Femur (tissue), 1 donor: ENCODE measurements at regions not wholly inside any gene's neighbourhood (a gene's known extent, or its start where the extent isn't known, plus 50 kb on each side); places are given as distances from the start of the nearest gene placed in this dataset.
A peak's percentile ranks its signal among the peaks of the same experiment; 100 is the strongest.

Experiments used
- DNase-seq: peaks from one replicate; pipeline ENCODE4 v3.0.0-alpha.2; 2017

DNA sequence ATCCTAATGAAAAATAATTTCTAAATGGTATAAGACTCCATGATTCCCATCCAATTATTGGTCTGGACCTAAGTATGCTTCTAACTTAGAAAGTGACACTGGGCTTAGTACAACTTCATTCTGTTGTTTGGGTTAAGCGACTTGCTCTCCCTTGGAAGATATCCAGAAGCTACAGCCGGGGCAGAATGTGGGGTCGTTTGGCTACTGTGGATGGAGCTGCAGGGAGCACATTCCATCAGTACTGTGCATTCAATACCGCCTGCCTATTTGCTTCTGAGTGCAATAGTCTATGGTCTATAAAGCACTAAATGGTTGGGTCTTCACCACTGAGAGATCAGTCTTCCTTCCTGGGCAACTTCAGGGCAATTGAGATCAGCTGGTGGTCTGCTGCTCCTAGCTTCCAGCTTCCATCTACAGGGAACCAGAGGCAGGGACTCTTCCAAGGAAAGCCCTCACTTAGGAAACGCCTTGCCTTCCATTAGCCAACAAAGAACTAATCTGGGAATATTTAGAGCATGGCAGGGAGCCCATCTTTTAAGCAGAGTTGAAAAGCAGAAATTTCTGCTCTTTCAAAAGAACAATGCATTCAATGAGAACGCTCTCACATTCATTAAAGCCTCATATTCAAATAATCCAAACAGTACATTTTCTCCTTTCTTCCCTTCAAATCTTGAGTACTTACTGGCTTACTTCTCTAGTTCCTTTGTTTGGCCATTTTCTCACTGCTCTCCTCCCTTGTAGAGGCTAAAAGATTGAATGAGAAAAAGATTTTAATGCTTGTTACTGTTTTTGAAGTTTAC, 1049.9 kb upstream of the TENM3 start:
- no peak for DNase-seq

DNA sequence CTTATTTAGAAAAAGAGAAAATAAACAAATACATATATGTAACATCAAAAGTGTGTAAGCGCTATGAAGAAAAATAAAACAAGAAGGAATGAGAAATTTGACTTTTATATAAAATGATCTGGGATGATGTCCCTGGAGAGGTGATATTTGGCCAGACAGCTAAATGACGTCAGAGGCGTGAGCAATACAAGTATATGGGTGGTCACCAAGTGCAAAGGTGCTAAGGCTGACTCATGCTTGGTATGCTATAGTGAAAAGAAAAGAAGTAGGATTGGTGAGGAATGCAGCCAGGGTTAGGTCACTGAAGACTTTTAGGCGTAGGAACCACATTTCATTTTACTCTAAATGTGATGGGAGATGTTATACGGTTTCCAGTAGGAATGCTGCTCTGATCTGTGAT, 1049.1 kb upstream of the TENM3 start:
- no peak for DNase-seq

DNA sequence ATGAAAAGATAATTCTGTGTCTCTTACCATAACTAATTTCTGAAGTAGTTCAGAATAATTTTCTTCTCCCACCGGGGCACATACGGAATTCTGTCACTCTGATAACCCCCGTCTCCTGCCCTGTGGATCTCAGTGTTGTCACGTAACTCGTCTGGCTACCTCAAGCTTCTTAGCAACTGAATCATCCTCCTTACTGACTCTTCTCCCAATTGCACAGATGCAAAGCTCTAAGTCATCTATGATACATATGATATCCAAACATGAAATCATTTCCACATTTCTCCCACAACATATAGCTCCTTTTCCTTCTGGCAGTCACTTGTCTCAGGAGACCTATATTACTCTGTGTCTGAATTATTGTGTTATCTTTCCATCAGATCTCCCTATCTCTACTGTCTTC, 1043.1 kb upstream of the TENM3 start:
- no peak for DNase-seq

DNA sequence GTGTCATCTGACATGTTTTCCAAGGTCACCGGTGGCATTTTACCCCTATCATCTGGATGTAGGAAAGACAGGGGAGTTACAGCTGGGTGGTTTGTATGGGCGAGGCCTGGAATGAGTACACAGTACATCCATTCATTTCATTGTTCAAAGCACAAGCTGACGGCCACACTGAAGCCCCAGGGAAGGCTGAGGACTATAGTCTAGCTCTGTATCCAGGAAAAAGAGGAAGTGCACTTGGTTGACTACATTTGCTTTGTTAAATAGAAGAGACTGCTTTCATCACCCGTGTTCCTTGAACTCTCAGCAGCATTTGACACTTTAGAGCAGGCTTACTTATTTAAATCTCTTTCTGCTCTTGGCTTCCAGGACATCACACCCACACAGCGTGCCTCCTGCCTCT, 1041.0 kb upstream of the TENM3 start:
- DNase-seq, result no peak

DNA sequence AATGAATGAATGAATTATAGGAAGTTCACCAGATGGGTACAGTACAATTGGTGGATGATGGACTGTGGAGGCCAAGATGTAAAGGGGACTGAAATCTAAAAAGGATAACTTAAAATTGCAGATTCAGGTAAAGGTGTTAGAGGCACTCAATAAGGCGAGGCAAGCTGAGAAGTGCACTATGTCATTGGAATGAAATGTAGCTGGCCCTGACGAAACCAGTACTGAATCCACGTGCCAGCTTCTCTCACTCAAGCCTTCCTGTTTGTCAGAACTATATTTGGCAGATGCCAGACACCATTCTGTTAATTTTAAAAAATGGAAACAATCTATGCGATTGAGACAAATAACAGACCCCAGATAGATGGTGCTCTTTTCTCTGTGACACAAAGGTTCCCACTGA, 1039.1 kb upstream of the TENM3 start:
- DNase-seq, result no peak

DNA sequence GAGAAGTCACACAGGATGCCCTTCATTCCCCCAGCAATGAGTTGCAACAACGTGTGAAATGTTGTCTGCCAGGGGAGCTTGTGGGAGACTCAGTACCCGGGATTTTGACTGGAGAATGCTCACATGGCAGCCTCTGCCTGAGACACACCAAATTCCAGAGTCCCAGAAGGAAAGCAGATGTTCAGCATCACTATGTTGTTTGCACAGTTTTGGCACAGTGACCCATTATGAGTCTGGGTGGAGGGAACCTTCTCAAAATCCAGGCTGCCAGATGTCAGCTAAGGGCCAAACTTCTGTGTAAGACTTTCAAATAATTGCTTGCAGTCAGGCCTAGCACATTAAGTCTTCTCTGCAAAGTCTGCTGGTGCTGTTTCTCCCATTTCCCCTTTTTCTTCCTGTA, 1029.7 kb upstream of the TENM3 start:
- DNase-seq, result peak; percentile 33

DNA sequence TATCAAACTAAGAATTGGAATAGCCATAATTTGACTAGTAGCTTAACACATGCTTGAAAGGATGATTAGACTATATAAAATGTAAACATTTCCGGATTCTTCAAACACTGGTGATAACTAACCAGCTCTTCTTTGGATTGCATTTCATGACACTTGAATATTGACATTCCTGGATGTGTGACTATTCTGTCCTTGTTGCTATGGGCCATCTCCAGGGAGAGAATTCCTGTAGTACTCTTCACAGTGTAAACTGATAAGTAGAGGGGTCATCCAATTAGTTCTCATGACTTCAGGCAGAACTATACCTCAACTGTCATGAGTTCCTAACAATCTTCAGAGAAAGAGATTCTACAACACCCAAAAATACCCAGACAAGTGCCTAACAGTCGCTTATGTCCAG, 1026.7 kb upstream of the TENM3 start:
- DNase-seq, result no peak

DNA sequence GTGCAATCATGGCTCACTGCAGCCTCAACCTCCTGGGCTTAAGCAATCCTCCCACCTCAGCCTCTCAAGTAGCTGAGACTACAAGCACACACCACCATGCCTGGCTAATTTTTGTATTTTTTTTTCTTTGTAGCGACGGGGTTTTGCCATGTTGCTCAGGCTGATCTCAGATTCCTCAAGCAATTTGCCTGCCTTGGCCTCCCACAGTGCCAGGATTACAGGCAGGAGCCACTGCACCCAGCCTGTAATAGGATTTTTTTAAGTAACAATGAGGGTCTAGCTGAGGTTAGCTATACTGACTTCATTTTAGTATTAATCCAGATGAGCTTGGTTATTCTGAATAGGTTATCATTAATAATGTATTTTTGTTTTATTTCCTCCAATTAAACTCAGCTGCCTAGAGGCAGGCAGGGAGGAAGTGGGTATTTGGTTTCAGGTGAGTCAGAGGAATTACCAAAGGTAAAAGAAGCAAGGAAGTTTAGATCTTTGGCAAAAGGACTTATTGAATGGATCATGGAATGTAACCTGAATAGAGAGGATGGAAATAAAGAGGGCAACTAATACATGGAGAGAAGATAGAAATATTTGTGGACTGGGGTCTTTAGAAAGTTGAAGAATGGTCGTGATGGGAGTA, 1023.3 kb upstream of the TENM3 start:
- no peak for DNase-seq

DNA sequence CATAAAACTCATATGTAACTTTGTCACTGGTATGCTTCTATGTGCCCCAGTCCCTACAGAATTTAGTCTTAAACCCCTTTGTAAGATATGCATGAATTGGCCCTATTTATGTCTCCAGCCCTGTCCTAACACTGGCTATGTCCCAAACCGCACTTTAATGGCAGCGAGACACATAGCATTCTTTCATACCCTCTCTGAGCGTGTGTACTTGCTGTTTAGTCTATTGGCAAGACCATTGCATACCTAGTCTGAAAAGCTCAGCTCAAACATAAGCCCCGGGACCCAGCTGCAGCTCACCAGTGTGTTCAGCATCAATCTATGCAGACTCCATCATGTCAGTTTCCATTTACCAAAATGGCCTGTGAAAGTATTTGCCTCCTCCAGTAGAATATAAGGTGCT, 1018.4 kb upstream of the TENM3 start:
- peak; percentile 34 for DNase-seq

DNA sequence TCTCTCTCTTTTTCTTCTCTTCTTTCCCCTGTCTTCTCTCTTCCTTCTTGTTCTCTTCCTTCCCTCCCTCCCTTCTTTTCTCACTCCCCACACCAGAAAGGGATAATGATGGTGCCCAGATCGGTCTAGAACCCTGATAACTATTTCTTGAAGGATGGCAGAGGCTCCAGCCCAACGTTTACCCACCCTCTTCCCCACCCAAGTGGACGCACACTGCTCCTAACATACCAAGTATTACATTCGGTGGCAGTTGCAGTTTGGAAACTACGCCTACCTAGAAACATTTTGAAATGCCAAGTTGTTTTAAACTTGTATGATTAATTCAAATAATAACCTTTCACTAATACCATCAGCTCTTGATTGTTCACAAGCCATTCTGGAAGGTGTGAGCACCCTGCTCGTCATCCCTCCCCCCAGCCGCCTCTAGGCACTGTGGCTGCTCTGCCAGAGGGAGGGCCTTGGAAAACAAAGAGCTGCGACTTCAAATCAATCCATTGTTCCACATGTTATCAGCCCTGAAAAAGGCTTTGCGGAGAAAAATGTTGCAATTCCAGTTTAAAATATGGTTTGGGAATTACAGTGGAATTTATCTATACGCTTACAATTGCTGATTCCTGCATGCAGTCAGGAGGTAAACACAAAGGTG, 1017.5 kb upstream of the TENM3 start:
- DNase-seq, result no peak

DNA sequence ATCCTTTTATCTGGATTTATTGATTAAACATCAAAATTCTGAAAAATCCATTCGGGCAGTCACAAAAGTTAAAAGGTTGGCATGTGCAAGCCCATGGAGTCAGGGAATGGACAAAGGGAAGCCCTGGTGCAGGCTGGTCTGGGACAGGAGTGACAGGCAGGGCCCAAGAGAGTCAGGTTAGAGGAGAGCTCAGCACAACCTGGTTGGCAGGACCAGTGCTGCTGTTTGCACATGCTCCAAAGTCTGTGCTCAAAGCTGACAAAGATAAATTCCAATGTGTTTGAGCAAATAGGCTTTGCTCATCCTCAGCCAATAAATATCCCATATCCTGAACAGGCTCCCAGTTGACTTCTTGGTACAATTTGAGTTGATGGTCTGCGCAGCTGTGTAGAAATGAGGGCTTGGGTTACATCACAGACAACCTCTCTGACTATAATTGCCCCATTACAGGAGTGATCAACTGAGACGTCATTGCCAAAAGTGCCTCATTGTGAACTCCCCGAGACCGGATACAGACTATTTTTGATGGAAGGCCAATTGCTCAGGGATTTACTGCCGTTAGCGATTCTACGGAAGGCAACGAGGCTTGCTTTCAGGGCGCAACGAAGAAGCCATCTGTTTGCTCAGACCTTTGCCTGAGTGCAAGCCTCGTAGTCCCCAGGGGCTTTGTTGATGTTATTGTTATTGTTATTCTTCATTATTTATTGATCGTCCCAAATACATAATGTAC, 1008.1 kb upstream of the TENM3 start:
- no peak for DNase-seq

DNA sequence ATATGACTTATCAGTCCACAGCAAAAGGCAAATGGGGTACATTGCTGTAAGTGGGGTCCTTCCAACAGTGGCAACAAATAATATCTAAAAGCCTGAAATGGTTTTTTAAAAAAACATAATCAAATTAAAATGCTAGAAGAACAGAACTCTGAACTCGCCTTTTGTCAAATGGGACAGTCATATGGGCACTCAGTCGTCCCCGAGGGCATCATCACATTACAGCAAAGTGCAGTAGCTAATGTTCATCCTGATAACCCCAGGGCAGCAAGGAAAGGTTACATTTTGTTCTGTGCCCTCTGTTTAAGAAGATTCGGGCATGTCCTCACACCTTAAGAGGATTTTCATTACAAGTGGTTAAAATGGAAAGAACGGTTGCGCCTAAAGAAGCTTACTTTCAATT, 997.9 kb upstream of the TENM3 start:
- DNase-seq, result no peak

DNA sequence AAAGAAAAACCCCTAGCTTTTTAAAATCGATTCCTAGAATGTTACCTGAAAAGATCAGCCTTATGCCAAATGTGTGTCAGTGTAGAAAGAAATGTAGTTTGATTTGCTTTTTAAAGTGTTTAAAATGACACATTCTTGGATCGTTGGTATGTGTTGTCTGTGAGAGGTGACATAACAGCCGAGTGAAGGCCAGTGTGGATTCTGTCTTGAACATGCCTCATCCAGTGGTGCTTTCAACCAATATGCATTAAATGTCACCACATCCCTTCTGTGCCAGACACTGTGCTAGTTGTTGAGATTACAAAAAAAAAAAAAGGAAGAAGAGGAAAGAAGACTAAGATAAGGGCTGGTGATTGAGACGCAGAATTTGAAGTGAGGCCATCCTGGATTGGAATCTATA, 994.2 kb upstream of the TENM3 start:
- no peak for DNase-seq

DNA sequence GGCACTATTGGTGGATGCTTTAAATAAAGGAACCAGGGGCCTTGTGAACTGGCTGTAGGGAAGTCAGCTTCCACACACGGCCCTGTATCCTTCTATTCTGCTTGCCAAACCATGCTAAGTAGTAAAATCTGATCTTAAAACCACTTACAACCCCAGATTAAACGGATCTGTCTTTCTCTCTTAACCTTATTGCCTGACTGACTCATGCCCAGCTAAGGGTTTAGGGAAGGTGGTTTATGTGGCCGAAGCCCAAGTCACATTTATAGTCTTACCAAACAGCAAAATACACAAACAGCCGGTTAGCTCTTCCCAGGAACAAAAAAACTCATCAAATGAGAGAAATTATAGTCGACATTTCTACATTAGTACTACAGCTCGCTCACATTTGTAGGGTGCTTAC, 988.4 kb upstream of the TENM3 start:
- no peak for DNase-seq

DNA sequence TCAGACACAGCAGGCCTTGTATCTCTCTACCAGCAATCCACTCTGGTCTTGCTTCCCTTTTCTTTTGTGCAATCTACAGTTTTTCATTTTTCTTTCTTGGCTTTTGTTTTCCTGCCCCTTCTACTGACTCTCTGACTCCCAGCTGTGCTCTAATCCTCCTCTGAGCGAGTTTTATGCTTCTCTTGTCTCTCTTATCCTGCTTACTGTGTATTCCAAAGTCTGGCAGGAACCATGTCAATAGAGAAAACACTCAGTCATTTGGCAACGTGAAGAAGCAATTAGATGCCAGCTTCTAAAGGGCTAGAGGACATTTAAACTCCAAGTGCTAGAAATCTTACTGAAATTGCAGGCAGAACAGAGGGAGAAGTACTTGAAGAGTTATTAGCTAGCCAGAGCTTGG, 984.6 kb upstream of the TENM3 start:
- no peak for DNase-seq

DNA sequence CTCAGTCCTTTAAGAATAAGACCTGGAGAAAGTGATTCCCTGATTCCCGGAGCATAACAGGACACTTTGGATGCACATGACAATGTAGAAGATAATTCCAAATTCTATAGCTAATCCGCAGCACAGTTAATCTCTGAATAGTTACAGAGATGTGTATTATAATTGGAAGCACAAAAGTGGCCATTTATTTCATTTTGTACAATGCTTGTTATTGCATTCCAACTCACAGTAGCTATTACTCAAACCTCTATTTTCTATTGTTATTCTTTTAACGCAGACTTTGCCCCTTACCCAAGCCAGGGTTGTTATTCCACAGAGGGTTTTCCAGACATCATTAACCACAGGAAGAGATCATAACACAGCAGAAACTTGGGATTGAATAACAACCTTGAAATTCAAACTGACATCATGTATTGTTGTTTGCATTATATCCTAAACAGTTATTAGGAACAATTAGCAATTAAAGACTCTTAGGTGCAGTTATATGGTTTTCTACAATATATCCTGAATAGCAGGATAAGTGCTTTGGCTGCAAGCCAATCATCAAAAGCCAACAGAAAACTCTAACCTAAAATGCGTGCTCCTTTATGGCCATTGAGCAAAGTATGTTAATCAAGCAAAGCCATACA, 984.0 kb upstream of the TENM3 start:
- no peak for DNase-seq

DNA sequence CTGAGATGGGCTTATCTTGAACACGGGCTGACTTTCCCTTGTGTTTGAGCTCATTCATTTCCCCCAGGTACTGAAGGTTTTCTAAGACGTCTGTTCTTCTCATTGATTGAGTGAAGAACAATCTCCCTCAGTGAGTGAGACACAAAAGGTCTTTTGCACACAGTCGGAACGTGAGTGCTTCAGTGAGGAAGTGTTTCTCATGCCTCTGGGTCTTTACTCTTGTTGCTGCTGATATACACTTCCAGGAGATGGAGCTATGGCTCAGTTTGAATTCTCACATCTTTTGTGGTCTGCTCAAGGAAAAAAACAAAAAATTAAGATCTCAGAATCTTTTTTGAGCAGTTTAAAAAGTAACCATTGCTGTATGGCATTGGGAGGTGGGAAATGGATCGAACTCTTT, 981.9 kb upstream of the TENM3 start:
- DNase-seq, result no peak

DNA sequence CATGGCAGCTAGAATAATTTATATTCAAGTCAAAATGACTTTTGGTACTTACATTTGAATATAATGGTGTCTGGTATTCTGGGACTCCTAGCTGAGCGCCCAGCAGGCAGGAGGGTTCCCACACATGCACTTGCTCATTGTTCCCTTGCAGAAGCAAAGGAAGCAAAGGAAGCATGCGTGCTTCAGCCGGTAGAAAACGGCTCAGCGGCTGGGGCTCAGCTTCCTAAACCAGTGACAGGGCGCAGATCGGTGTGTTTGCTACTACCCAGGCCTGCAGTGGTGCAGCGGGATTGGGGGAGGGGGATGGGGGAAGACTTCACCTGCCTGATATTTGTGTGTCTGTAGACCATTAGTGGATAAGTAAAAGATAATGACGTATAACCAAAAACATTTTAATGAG, 978.3 kb upstream of the TENM3 start:
- no peak for DNase-seq

DNA sequence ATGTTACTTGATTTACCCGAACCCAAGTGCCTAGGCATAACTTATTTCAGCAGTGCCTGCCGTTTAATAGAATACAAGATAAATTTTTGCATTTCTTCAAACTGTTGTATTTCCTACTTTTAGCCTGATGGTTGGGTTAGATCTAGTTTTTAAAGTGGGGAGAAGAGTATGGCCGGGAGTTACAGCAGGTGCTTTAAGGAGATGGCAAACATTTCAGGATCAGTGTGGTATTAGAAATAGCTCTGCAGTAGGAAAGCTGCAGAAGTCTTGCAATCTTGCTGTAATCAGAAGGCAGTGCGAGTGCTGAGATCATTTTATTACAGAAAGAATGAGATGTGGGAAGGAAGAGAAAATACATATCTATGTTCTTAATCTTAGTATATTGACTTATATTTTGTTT, 977.8 kb upstream of the TENM3 start:
- DNase-seq, result no peak

DNA sequence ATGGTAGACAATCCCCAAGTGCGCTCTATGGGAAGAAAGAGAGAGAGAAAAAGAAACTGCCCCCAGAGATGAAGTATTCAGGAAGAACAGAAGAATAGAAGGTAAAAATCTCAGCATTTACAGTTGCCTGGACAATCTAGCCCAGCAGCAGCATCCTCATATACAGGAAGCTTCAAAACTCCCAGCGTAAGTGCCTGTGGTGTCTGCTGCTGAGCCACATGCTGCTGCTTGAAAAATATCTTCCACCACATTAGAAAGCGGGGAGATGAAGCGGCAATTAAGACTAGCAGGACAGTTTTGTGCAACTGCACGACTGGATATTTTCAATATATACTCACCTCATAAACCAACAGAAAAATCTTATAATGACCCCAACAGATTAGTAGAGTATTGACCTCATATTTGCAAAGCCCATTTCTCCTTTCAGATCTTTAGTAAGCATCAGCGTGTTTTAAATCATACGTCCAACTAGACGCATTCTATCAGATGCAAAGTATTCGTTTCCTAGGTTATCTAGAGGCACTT, 972.0 kb upstream of the TENM3 start:
- no peak for DNase-seq

DNA sequence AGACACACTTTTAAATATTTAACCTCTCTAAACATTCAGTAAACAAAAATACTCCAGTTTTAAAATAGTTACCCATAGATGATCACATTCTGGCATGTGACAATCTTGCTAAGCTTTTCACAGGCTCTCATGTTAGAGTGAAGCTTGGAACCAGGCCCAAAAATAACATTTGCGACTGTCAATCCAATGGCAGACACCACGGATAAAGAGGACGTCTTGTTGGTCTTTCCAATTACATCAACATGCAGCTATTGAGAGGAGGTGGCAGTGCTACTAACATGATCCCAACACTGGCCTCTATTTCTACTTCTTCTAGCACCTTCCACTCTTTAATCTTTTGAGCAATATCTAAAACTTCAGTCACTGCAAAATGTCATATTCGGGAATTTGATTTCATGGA, 970.8 kb upstream of the TENM3 start:
- DNase-seq, result peak; percentile 64

DNA sequence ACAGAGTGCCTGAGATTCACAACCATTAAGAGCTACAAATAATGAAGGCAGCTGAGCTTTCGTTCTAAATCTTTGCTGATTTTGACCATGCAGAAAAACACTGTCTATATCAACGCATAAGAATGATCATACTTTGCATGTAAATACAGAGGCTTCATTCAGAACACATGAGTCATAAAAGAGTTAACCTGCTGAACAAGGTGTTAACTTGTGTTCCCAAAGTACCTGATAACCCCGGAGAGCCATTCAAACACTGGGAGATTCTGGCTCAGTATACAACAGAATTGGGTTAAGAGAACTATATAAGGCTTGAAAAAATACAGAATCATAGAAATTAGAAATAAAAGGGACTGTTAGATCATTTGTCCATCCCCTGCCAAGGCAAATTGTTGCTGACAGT, 964.3 kb upstream of the TENM3 start:
- no peak for DNase-seq

DNA sequence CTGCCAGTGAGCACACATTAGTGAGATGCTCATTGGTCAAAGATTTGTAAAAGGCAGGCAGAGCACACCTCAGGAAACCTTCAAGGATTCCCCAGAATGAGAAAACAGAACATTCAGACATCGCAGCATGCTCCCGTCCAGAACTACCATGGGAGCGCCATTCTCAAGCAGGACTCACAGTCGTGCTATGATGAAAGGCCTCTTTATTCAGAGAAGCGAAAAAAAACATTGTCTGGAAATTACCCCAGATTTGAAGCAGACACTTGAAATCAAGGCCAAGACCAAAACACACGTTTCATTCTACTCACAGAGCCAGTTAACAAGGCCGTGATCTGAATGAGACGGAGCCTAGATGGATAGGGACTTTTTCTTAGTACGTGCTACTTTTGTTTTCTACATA, 961.8 kb upstream of the TENM3 start:
- DNase-seq, result no peak
